ENCODE measurements at regions not wholly inside any gene's neighbourhood (a gene's known extent, or its start where the extent isn't known, plus 50 kb on each side); places are given as distances from the start of the nearest gene placed in this dataset.

DNA sequence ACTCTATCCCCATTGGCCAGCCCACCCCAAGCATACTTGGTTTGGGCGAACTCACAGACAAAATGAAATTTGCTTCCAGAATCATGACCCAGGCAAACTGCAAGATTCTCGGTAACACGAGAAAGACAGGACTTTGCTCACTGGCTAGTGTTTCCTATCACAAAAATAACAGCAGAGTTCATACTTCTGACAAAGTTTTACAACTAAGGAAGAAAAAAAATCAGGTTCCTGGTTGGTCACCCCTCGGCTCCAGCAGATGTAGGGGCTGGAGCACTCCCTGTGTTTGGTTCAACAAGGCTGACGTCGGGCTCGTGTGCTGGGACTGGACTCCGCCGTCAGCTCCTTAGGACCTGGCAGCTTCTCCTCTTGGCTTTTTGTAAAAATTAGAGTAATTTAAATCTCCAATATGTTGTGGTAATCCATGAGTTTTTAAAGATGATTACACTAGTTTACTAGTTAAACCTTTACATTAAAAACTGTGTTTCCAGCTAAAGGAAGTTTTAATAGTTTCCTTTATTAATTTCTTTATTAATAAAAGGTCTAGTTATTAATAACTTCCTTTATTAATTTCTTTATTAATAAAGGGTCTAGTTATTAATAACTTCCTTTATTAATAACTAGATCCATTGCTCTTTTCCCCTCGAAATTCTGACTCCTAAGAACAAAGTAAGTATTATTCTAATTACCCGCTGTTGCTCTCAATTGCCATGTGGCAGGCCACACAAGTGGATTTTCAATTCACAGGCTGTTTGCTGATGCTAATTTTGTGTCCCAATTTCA, 115.6 kb upstream of the RNF32 start:
- no peak for TF ChIP-seq EZH2 (IDR thresholded peaks at IDR 0.05; ENCODE audit: insufficient read depth, low read length)
- TF ChIP-seq, protein P1, sequence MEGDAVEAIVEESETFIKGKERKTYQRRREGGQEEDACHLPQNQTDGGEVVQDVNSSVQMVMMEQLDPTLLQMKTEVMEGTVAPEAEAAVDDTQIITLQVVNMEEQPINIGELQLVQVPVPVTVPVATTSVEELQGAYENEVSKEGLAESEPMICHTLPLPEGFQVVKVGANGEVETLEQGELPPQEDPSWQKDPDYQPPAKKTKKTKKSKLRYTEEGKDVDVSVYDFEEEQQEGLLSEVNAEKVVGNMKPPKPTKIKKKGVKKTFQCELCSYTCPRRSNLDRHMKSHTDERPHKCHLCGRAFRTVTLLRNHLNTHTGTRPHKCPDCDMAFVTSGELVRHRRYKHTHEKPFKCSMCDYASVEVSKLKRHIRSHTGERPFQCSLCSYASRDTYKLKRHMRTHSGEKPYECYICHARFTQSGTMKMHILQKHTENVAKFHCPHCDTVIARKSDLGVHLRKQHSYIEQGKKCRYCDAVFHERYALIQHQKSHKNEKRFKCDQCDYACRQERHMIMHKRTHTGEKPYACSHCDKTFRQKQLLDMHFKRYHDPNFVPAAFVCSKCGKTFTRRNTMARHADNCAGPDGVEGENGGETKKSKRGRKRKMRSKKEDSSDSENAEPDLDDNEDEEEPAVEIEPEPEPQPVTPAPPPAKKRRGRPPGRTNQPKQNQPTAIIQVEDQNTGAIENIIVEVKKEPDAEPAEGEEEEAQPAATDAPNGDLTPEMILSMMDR (IDR thresholded peaks at IDR 0.05; ENCODE audit: insufficient read depth, low read depth, low read length) = no peak
